ENCODE measurements at regions not wholly inside any gene's neighbourhood (a gene's known extent, or its start where the extent isn't known, plus 50 kb on each side); places are given as distances from the start of the nearest gene placed in this dataset.

- Histone ChIP-seq H3K9me3 (ENCODE audit: control insufficient read depth, insufficient read depth, low read length) (no peaks in the 10 kb centered on the region), H3K9ac (ENCODE audit: low read depth, low read length) (no peak overlapping the region), H3K36me3 (ENCODE audit: insufficient read depth, low read length) (no peaks in the 10 kb centered on the region), H3K4me1 (ENCODE audit: insufficient read depth, low read length) (no peaks in the 10 kb centered on the region)
Observed at GRCh38 chr12:128178565-128178964, 88.4 kb upstream of the TMEM132C start.

DNA sequence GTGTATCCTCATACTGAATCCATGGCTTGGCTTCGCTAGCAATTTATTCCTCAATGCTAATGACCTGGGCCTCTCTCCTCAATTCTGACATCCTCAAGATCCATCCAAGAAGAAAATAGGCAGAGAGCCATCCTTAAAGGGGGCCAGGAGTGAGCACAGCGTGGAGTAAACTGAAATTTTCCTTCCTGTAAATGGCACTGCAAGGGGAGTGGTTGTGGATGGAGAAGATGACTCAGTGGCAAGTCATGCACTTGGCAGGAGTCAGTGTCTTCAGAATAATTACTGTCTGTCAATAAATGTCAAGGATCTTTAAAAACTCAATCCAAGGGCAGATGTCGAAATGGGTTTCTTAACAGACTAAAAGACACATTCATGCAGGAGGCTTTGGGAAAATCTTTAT lies 88.0 kb upstream of the TMEM132C start:
- Histone ChIP-seq H3K9me3 (ENCODE audit: control insufficient read depth, insufficient read depth, low read length) (no peaks in the 10 kb centered on the region), H3K4me1 (ENCODE audit: insufficient read depth, low read length) (no peaks in the 10 kb centered on the region), H3K9ac (ENCODE audit: low read depth, low read length) (no peak overlapping the region), H3K36me3 (ENCODE audit: insufficient read depth, low read length) (no peaks in the 10 kb centered on the region)

DNA sequence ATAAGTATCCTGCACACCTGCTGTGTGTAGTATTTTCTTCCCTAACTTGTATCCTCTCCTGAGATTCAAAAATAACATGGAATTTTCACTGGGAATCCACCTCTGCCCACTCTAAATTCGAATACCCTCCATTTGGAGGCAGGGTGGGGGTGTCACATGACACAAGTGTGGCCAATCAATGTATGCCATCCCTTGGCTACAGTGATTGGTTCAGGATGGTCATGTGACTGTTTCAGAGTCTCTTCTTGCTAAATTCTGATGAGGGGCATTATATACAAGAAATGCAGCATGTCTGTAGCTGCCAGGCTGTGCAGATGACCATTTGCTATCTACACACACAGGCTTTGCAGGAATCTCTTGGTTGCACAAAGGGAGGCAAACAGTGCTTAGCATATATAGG lies 86.8 kb upstream of the TMEM132C start:
- Histone ChIP-seq H3K4me1 (ENCODE audit: insufficient read depth, low read length) (no peaks in the 10 kb centered on the region), H3K36me3 (ENCODE audit: insufficient read depth, low read length) (no peaks in the 10 kb centered on the region), H3K9me3 (ENCODE audit: control insufficient read depth, insufficient read depth, low read length) (no peaks in the 10 kb centered on the region), H3K9ac (ENCODE audit: low read depth, low read length) (no peak overlapping the region)

DNA sequence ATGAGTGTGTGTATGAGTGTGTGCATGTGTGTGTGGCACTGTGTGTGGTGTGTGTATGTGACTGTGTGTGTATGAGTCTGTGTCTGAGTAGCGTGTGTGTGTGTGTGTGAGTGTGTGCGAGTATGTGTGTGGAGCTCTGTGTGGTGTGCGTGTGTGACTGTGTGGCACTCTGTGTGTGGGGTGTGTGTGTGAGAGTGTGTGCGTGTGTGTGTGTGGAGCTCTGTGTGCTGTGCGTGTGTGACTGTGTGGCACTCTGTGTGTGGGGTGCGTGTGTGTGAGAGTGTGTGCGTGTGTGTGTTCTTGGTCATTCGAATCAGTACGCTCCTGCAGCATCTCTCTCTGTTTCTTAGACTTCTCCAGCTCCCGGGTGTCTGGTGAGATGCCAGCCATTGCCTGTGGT lies 76.9 kb upstream of the TMEM132C start:
- no peak overlapping the region for H3K9ac ChIP-seq (ENCODE audit: low read depth, low read length)
- H3K36me3 ChIP-seq (ENCODE audit: insufficient read depth, low read length), result no peaks in the 10 kb centered on the region
- H3K9me3 ChIP-seq (ENCODE audit: control insufficient read depth, insufficient read depth, low read length), result no peaks in the 10 kb centered on the region
- no peaks in the 10 kb centered on the region for H3K4me1 ChIP-seq (ENCODE audit: insufficient read depth, low read length)

DNA sequence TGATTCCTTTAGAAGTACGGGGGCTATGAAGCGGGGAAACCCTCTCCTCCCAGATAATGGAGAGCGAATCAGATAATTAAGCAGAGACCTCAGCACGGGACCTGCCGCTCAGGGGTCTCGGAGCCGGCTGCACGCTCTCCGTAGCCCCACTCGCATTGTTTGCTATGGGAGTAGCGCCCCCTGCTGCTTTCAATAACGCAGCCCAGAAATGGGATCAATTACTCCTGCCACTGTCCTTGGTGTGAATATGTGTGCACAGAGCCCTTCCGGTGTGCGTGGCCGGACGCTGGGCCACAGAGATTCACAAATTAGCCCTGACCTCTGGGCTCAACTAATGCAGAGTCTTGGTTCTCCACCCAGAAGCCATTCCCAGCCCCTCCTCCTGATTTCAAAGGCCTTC lies 76.4 kb upstream of the TMEM132C start:
- Histone ChIP-seq H3K9me3 (ENCODE audit: control insufficient read depth, insufficient read depth, low read length) (no peaks in the 10 kb centered on the region), H3K36me3 (ENCODE audit: insufficient read depth, low read length) (no peaks in the 10 kb centered on the region), H3K9ac (ENCODE audit: low read depth, low read length) (peak overlapping the region; percentile 1; the same call in 1 of the 2 replicates), H3K4me1 (ENCODE audit: insufficient read depth, low read length) (no peaks in the 10 kb centered on the region)

- H3K36me3 ChIP-seq (ENCODE audit: insufficient read depth, low read length), result no peaks in the 10 kb centered on the region
- H3K9ac ChIP-seq (ENCODE audit: low read depth, low read length), result no peak overlapping the region
- H3K9me3 ChIP-seq (ENCODE audit: control insufficient read depth, insufficient read depth, low read length), result no peaks in the 10 kb centered on the region
- no peaks in the 10 kb centered on the region for H3K4me1 ChIP-seq (ENCODE audit: insufficient read depth, low read length)
Observed at GRCh38 chr12:128191380-128191779, 75.6 kb upstream of the TMEM132C start.

DNA sequence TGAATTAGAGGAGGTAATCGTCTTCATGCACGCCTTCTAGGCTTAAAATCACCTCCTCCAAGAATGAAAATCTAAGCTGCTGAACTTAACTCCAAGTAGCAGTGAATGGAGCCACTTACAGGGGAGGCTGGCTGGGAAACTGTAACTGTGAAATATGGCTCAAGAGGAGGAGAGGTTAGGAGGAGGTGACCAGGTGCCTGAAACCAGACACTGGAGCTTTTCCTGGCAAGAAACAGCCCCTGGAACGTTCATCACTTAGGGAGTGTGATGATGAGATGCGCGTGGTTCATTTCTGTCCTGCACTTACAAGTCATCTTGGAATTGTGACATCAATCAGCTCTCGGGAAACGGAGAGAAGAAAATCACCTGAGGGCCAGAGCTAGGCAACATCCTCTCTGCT lies 62.3 kb upstream of the TMEM132C start:
- H3K9ac ChIP-seq (ENCODE audit: low read depth, low read length), result no peak overlapping the region
- no peaks in the 10 kb centered on the region for H3K4me1 ChIP-seq (ENCODE audit: insufficient read depth, low read length)
- no peaks in the 10 kb centered on the region for H3K36me3 ChIP-seq (ENCODE audit: insufficient read depth, low read length)
- no peaks in the 10 kb centered on the region for H3K9me3 ChIP-seq (ENCODE audit: control insufficient read depth, insufficient read depth, low read length)

- no peaks in the 10 kb centered on the region for H3K36me3 ChIP-seq (ENCODE audit: insufficient read depth, low read length)
- H3K9ac ChIP-seq (ENCODE audit: low read depth, low read length), result no peak overlapping the region
- no peaks in the 10 kb centered on the region for H3K4me1 ChIP-seq (ENCODE audit: insufficient read depth, low read length)
- H3K9me3 ChIP-seq (ENCODE audit: control insufficient read depth, insufficient read depth, low read length), result no peaks in the 10 kb centered on the region
Observed at GRCh38 chr12:128205145-128205544, 61.8 kb upstream of the TMEM132C start.

GRCh38 chr12:128205758-128206157 lies 61.2 kb upstream of the TMEM132C start:
- Histone ChIP-seq H3K4me1 (ENCODE audit: insufficient read depth, low read length) (no peaks in the 10 kb centered on the region), H3K9me3 (ENCODE audit: control insufficient read depth, insufficient read depth, low read length) (no peaks in the 10 kb centered on the region), H3K9ac (ENCODE audit: low read depth, low read length) (no peak overlapping the region), H3K36me3 (ENCODE audit: insufficient read depth, low read length) (no peaks in the 10 kb centered on the region)

All from ES-I3 (cell line).